Ovary (tissue), 7 donors: ENCODE measurements at regions not wholly inside any gene's neighbourhood (a gene's known extent, or its start where the extent isn't known, plus 50 kb on each side); places are given as distances from the start of the nearest gene placed in this dataset.

Experiments used
- DNase-seq, 5 donors: peaks; one replicate each; pipeline ENCODE4 v3.0.0-alpha.2; 2019 to 2020
- H3K27ac ChIP-seq, 2 donors: fragments of 200-600 bp; one replicate each; pipeline versions ENCODE4 v1.5.1 to v1.8.0; 2019 to 2022
- H3K27me3 ChIP-seq: fragments of 200-600 bp; one replicate; pipeline ENCODE4 v1.8.0; 2022
- H3K36me3 ChIP-seq: fragments of 200-600 bp; sonication (generic); one replicate; pipeline ENCODE4 v1.5.1; 2019
- H3K4me1 ChIP-seq: one replicate; pipeline ENCODE4 v1.8.1; 2013; ENCODE audit warnings: mild to moderate bottlenecking, moderate library complexity; ENCODE audit not compliant: insufficient read depth
- H3K4me3 ChIP-seq: fragments of 200-600 bp; sonication (generic); one replicate; pipeline ENCODE4 v1.5.1; 2017
- H3K9me3 ChIP-seq, 2 donors: fragments of 200-600 bp in 1 of 2; sonication (generic) in 1 of 2; one replicate each; pipeline versions ENCODE4 v1.5.1 to v1.8.1; 2013 to 2019; ENCODE audit warnings: mild to moderate bottlenecking in 1 of 2, moderate library complexity in 1 of 2
- CTCF ChIP-seq, 3 donors: fragments of 450-650 bp in 2 of 3; fragments of 200-600 bp in 1 of 3; IDR thresholded peaks; one replicate each; pipeline versions ENCODE4 v1.5.1 to v1.8.0; 2016 to 2022; ENCODE audit warnings: antibody characterized with exemption in 3 of 3, mild to moderate bottlenecking in 1 of 3
- EP300 ChIP-seq: sonication (generic); formaldehyde crosslinking; IDR thresholded peaks from one replicate; pipeline ENCODE4 v1.6.1; 2017; ENCODE audit warnings: antibody characterized with exemption
- POLR2A ChIP-seq: fragments of 450-650 bp; IDR thresholded peaks from one replicate; pipeline ENCODE4 v1.6.1; 2017; ENCODE audit warnings: antibody characterized with exemption, mild to moderate bottlenecking, moderate library complexity
- WGBS, 3 donors: extraction: QIAGEN DNeasy Blood & Tissue Kit in 1 of 3; methylation state at CpG; one replicate each; pipeline versions ENCODE4 v1.1.5 to v1.1.7; 2013 to 2017; 5-methylcytosine and 5-hydroxymethylcytosine counted together
- intact Hi-C, 4 donors: fragments of 100-400 bp; cut with DNase I; formaldehyde crosslinking; loops; one replicate each; pipeline versions ENCODE4 v1.11.0 to v1.15.1; 2022 to 2023
- donor health status: DM: no; HTN: no; CAD: no; lungs with moderate emphysema.
- donor health status: DM: no; HTN: no; CAD: no.
- donor health status: Bipolar disorder and iron deficiency.
- donor health status: DM: no; HTN: no; CAD: no.
- donor health status: DM: yes; HTN: yes; CAD: no.

GRCh38 chr2:185625604-185626003 is 113.0 kb upstream of the FSIP2 start:
- H3K27ac ChIP-seq, result no peak overlapping the region
- no peak for TF ChIP-seq CTCF (IDR thresholded peaks at IDR 0.05)
- no peak for TF ChIP-seq EP300
- TF ChIP-seq POLR2A, result no peak
- intact Hi-C loops, result no loop called here
- H3K27me3 ChIP-seq, result no peaks in the 10 kb centered on the region
- 96 to 100% (median 98%) methylated on average over 1 of the region's 1 CpG for WGBS, 3 donors
- H3K4me3 ChIP-seq, result no peak overlapping the region
- no peaks in the 10 kb centered on the region for H3K9me3 ChIP-seq
- no peak for DNase-seq
- H3K4me1 ChIP-seq, result no peaks in the 10 kb centered on the region
- H3K36me3 ChIP-seq, result no peaks in the 10 kb centered on the region

DNA sequence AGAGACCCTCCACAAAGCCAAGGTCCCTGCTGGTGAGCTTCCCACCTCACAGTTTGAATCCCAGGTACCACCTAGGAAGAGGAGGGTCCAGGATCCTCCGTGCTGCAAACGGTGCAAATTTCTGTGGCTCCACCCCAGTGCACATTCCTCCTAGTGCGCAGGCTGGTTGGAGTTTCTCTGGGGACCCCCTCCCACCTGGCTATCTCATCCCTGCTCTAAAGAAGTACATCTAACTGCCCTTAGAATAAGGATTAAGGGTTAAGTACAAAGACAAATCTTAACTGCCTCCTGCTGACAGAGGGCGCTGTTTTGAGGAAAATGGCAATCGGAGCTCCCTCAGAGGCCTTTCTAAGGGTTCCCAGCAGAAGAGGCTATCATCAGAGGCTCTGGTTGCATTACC is 109.6 kb upstream of the FSIP2 start:
- Histone ChIP-seq H3K9me3 (no peaks in the 10 kb centered on the region), H3K4me1 (no peaks in the 10 kb centered on the region), H3K27me3 (no peaks in the 10 kb centered on the region), H3K4me3 (no peak overlapping the region), H3K27ac (no peak overlapping the region), H3K36me3 (no peaks in the 10 kb centered on the region)
- intact Hi-C loops, result no loop called here
- TF ChIP-seq POLR2A (no peak), CTCF (IDR thresholded peaks at IDR 0.05) (no peak), EP300 (no peak)
- WGBS, 3 donors, result 31 to 42% (median 38%) methylated on average over 5 of the region's 5 CpGs
- no peak for DNase-seq

- intact Hi-C loops, result no loop called here
- WGBS, 3 donors, result 85 to 98% (median 92%) methylated on average over 2 of the region's 2 CpGs
- DNase-seq, result no peak
- Histone ChIP-seq H3K36me3 (no peaks in the 10 kb centered on the region), H3K27ac (no peak overlapping the region), H3K4me1 (no peaks in the 10 kb centered on the region), H3K27me3 (no peaks in the 10 kb centered on the region), H3K4me3 (no peak overlapping the region), H3K9me3 (no peaks in the 10 kb centered on the region)
- TF ChIP-seq CTCF (IDR thresholded peaks at IDR 0.05) (no peak), POLR2A (no peak), EP300 (no peak)
Observed at GRCh38 chr2:185633621-185634020, 105.0 kb upstream of the FSIP2 start.

- intact Hi-C loops, result no loop called here
- H3K27me3 ChIP-seq, result no peaks in the 10 kb centered on the region
- TF ChIP-seq EP300 (no peak), CTCF (IDR thresholded peaks at IDR 0.05) (no peak), POLR2A (no peak)
- DNase-seq, result no peak
- H3K4me3 ChIP-seq, result no peak overlapping the region
- H3K36me3 ChIP-seq, result no peaks in the 10 kb centered on the region
- no peaks in the 10 kb centered on the region for H3K9me3 ChIP-seq
- WGBS, 3 donors, result 10 to 16% (median 11%) methylated on average over 3 of the region's 3 CpGs
- H3K27ac ChIP-seq, result no peak overlapping the region
- H3K4me1 ChIP-seq, result no peaks in the 10 kb centered on the region
Observed at GRCh38 chr2:185638771-185639170, 99.8 kb upstream of the FSIP2 start.

DNA sequence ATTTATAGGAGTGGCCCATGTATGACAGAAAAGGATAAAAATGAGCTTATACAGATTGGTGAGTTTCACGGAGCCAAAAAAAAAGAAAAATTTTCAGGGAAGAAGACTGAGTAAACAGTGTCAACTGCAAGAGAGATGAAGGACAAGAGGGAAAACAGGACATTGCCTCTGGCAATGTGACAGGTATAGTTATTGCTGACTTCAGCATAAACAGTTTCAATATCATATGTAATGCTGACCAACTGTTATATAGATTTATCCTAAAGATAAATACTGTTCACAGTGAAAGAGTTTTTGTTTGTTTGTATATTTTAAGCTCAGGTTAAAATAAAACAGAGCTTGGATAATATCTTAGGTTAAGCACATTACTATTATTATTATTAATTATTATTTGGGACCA is 98.0 kb upstream of the FSIP2 start:
- Histone ChIP-seq H3K4me1 (peaks cover 2% of the 10 kb centered on the region), H3K27me3 (no peaks in the 10 kb centered on the region), H3K36me3 (no peaks in the 10 kb centered on the region), H3K27ac (no peak overlapping the region), H3K9me3 (no peaks in the 10 kb centered on the region), H3K4me3 (no peak overlapping the region)
- DNase-seq, result no peak
- 73 to 90% (median 85%) methylated on average over 1 of the region's 1 CpG for WGBS, 3 donors
- TF ChIP-seq EP300 (no peak), CTCF (IDR thresholded peaks at IDR 0.05) (no peak), POLR2A (no peak)
- intact Hi-C loops, result no loop called here
